EH (cell line): ENCODE measurements at regions not wholly inside any gene's neighbourhood (a gene's known extent, or its start where the extent isn't known, plus 50 kb on each side); places are given as distances from the start of the nearest gene placed in this dataset.
"Not testable (repeated sequence)": the region's sequence is repeated elsewhere in the genome, so short reads cannot be mapped to it uniquely, and the experiment has no call there.

Source experiments
- DNase-seq: peaks from one replicate; pipeline ENCODE4 v3.0.0-alpha.2; 2015; ENCODE audit warnings: low read depth

DNA sequence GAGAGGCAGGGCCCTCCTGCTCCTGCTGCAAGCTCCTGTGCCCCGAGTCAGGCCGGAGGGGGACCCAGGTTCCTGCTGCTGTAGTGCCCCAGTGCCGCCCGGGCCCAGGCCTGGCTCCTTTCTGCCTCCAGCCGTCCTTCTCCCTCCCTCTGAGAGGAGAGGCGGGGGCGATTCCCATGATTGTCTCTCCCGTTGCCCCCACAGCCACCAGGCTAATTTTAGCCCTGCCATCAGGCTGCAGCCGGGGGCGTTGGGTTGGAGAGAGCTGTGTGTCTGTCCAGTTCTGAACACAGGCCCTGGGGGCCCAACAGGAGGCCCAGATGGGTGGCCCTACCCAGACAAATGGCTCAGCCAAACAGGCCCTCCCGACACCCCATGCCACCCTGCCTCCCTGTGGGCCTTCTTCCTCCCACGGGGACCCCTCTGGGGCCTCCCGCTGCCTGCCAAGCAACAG, 214.8 kb downstream of the TBC1D2B start:
- no peak for DNase-seq

DNA sequence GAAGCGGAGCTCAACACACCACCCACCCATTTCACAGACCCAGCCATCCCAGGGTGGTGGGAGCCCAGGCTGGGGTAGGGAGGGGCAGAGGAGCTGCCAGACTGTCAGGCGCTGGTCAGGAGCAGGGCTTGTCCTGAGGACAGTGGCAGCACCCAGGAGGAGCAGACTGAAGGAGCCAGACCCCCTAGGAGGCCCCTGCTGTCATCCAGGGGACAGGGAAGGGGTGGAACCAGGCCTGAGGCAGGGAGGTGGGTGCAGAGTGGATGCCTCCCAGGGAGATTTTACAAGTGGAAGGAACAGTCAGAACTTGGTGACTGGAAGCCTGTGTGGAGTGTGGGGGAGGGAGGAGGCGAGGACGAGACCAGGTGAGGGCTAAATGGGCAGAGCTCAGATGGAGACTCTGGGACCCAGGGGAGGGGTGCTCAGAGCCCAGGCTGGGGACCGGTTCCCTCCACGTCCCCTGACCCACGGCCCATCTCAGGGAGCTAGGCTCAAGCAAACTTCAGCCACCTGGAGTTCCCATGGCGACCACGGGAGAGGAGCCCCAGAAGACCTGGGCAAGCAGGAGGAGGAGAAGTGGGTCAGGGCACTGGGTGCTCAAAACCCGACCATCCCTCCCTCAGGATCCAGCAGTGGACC, 215.4 kb downstream of the TBC1D2B start:
- not testable (repeated sequence) for DNase-seq

- DNase-seq, result no peak
Observed at GRCh38 chr15:77860071-77860691, 217.3 kb downstream of the TBC1D2B start.

GRCh38 chr15:77859491-77860060, 217.9 kb downstream of the TBC1D2B start:
- DNase-seq, result no peak

DNA sequence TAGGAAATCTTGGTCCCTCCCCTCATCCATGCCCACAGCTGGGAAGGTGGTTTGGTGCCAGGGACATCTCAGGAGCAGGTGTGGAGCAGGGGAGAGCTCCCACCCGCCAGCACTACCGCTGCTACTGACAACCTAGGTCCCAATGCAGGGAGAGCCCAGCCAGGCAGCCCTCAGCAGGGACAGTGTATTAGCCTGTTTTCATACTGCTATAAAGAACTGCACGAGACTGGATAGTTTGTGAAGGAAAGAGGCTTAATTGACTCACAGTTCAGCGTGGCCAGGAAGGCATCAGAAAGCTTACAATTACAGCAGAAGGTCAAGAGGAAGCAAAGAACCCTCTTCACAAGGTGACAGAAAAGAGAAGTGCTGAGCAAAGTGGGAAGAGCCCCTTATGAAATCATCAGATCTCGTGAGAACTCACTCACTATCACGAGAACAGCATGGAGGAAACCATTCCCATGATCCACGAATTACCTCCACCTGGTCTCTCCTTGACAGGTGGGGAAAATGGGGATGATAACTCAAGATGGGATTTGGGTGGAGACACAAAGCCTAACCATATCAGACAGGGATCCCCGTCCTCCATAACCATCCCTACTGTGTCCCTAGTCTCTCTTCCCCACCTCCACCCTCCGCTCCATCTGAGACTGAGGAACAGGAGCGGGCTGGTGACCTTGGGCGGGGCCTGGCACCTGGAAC, 218.6 kb downstream of the TBC1D2B start:
- DNase-seq, result no peak

DNA sequence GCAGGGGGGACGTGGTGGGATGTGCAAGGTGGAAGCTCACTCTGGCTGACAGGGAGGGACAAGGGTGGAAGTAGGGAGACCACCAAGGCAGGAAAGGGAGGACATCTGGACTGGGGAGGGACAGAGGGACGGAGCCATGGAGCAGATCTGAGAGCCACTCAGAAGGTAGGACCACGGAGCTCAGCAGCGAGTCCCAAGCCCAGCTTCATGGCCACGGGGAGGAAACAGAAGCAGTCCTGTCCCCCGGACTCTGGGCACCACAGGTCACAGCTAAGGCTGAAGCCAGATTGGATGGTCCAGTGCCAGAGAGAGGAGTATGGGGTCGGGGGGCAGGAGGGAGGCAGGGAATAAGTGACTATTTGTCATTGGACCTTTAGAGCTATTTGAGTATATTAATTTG, 220.1 kb downstream of the TBC1D2B start:
- no peak for DNase-seq

GRCh38 chr15:77856705-77857346, 220.7 kb downstream of the TBC1D2B start:
- no peak for DNase-seq

DNA sequence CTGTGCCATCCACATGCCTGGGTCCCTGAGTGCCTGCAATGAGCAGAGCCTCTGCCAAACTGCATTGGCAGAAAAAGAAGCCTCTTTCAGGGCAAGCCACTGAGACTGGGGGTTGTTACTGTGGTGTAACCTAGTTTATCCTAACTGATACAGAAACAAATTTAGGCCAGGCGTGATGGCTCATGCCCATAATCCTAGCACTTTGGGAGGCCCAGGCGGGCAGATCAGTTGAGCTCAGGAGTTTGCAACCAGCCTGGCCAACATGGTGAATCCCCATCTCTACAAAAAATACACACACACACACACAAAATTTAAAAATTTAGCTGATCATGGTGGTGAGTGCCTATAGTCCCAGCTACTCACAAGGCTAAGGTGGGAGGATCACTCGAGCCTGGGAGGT, 221.6 kb downstream of the TBC1D2B start:
- no peak for DNase-seq

- no peak for DNase-seq
Observed at GRCh38 chr15:77854980-77855379, 222.3 kb upstream of the LINGO1 start.

DNA sequence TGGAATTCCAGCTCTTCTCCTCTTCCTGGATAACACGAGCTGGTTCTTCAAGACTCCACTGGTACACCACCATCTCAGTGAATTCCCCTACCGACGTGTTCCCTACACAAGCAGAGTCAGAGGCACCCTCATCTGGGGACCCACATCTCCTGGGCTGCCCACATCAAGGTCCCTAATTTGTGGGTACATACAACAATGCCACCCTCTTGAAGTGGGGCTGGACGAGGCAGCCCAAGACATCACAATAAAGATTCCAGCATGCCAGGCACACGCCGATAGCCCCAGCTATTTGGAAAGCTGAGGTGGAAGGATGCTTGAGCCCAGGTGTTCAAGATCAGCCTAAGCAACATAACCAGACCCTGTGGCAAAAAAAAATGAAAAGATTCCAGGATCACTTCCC, 221.2 kb upstream of the LINGO1 start:
- no peak for DNase-seq

DNA sequence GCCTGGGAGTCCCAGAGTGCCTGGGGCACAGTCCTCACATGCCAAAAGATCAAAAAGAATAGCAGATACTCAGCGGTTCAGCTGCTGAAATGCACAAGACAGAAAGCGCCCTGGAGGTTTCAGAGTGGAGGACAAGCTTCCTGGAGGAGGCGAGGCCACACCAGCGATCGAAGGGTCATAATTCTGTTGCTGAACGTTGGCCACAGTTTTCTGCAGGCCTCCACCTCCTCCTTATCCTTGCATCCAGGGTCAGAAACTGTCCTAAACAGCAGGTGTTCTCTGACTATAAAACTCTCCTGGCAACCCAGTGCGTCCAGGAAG, 220.3 kb upstream of the LINGO1 start:
- DNase-seq, result no peak

GRCh38 chr15:77852241-77853007, 219.7 kb upstream of the LINGO1 start:
- no peak for DNase-seq

DNA sequence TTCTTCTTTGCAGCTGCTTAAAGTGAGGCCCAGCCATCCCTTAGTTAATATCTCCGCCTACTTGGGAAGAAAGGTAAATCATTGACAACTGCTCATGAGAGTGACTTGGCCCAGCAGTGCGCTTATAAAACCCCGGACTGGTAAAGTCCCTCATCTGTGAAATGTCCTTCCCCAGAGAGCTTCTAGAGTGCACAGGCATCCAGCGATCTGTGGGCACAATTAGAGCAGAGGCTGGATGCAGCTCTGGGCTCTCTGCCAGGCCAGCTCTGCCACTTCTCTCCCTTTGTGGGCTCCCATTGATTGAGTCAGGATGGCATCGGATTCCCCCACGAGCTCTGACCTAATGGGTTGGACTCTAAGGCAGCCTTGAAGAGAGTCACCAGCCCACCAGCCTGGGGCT, 219.0 kb upstream of the LINGO1 start:
- DNase-seq, result no peak

DNA sequence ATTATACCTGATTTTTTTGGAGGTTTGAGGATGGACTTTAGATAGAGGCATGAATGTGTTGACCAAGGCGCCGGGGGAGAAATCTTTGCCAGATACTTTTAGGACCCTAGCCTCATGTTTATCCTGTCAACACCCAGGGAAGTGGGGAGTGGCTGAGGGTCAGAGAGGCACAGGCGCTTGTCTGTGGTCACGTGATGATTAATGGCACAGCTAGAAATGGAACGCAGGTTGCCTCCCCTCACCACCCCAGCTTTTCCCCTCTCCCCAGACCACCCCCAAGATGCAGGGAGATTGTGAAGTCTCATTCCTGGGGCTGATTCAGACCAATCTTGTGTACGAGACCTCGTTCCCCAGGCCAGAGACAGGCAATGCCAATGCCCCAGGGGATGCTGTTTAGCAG, 218.4 kb upstream of the LINGO1 start:
- no peak for DNase-seq

DNA sequence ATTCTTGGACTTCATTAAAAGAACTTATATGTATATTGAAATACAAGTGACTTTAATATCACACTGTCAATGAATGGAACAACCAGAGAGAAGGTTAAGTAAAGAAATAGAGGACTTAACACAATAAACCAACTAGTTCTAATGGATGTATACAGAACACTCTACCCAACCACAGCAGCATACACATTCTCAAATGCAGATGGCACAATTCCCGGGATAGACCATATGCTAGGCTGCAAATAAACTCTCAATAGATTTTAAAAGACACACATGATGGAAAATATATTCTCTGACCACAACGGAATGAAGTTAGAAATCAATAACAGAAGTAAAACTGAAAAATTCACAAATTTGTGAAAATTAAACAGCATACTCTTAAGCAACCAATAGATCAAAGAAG, 214.3 kb upstream of the LINGO1 start:
- no peak for DNase-seq

GRCh38 chr15:77846360-77846759, 213.6 kb upstream of the LINGO1 start:
- DNase-seq, result peak; percentile 13

- no peak for DNase-seq
Observed at GRCh38 chr15:77844798-77845446, 212.2 kb upstream of the LINGO1 start.

DNA sequence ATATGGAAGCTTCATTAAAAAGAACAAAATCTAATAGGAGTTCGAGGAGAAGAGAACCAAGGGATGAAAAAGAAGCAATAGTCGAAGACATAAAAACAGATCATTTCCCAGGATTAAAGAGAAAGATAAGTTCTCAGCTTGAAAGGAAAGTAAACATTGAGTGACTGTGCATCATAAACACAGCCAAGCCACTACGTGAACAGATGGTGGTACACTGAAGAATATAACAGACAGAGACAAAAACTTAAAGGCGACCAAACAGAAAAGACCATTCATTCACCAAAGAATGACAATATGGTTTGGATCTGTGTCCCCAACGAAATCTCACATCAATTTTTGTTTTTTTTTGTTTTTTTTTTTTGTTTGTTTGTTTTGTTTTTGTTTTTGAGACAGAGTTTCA, 210.8 kb upstream of the LINGO1 start:
- DNase-seq, result no peak

DNA sequence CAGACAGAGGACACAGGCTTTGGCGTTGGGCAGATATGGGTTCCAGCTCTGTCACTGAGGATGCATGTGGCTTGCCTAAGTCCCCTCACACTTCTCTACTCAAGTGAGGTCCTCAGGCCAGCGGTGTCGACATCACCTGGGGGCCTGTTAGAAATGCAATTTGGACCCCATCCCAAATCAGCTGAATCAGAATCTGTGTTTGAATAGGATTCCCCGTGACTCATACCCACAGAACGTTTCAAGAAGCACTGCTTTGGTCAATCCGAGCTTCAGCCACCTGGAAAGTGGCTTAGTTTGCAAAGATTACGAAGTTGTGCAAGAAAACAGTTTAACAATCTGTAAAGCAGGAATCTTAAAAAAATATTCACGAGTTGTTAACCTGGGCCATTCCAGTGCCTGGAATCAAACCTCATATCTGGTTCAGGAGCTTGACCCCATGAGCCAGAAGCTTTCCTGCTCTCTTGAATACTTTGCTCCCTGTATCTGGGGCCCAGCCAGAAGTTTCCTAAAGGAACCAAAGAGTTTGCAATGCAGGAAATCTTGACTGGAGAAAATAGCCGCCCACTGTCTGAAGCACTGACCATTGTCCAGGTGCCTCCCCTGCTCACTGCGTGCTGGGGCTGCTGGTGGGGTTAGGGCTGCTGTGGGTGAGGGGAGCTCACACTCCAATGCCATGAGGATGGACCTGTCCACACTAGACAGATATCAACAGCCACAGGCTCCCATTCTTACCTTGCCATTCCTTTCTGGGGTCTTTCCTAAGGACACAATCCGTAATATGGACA, 208.5 kb upstream of the LINGO1 start:
- DNase-seq, result peak; percentile 49
